ENCODE measurements at regions not wholly inside any gene's neighbourhood (a gene's known extent, or its start where the extent isn't known, plus 50 kb on each side); places are given as distances from the start of the nearest gene placed in this dataset.

- DNase-seq (ENCODE audit: low read depth) = no peak
Observed at GRCh38 chr2:239516286-239516953, 115.6 kb upstream of the HDAC4 start.

GRCh38 chr2:239514754-239515530, 114.1 kb upstream of the HDAC4 start:
- DNase-seq (ENCODE audit: low read depth) = no peak

GRCh38 chr2:239512054-239512453, 111.2 kb upstream of the HDAC4 start:
- DNase-seq (ENCODE audit: low read depth) = no peak

GRCh38 chr2:239509373-239510143, 108.7 kb upstream of the HDAC4 start:
- no peak for DNase-seq (ENCODE audit: low read depth)

- no peak for DNase-seq (ENCODE audit: low read depth)
Observed at GRCh38 chr2:239508261-239508660, 107.4 kb upstream of the HDAC4 start.

- no peak for DNase-seq (ENCODE audit: low read depth)
Observed at GRCh38 chr2:239507576-239508258, 106.9 kb upstream of the HDAC4 start.

GRCh38 chr2:239506961-239507360, 106.1 kb upstream of the HDAC4 start:
- DNase-seq (ENCODE audit: low read depth) = no peak

GRCh38 chr2:239506101-239506857, 105.5 kb upstream of the HDAC4 start:
- no peak for DNase-seq (ENCODE audit: low read depth)

- no peak for DNase-seq (ENCODE audit: low read depth)
Observed at GRCh38 chr2:239504643-239505235, 103.9 kb upstream of the HDAC4 start.

GRCh38 chr2:239502430-239503186, 101.8 kb upstream of the HDAC4 start:
- no peak for DNase-seq (ENCODE audit: low read depth)

- DNase-seq (ENCODE audit: low read depth) = no peak
Observed at GRCh38 chr2:239500574-239501550, 100.0 kb upstream of the HDAC4 start.

GRCh38 chr2:239499726-239500573, 99.1 kb upstream of the HDAC4 start:
- DNase-seq (ENCODE audit: low read depth) = no peak

GRCh38 chr2:239498981-239499634, 98.3 kb upstream of the HDAC4 start:
- no peak for DNase-seq (ENCODE audit: low read depth)

GRCh38 chr2:239498576-239498975, 97.8 kb upstream of the HDAC4 start:
- no peak for DNase-seq (ENCODE audit: low read depth)

GRCh38 chr2:239496700-239497099, 95.9 kb upstream of the HDAC4 start:
- peak; percentile 3 for DNase-seq (ENCODE audit: low read depth)

GRCh38 chr2:239495791-239496233, 95.0 kb upstream of the HDAC4 start:
- no peak for DNase-seq (ENCODE audit: low read depth)

GRCh38 chr2:239495175-239495574, 94.4 kb upstream of the HDAC4 start:
- no peak for DNase-seq (ENCODE audit: low read depth)

GRCh38 chr2:239494578-239494977, 93.8 kb upstream of the HDAC4 start:
- no peak for DNase-seq (ENCODE audit: low read depth)

All from activated T-cell treated with anti-CD3 and anti-CD28 coated beads for 48 hours (primary cell).